K562 (cell line): ENCODE measurements at regions not wholly inside any gene's neighbourhood (a gene's known extent, or its start where the extent isn't known, plus 50 kb on each side); places are given as distances from the start of the nearest gene placed in this dataset.

Experiments used
- ATAC-seq: fragments of 200-7000 bp; cut with Tn5 transposase; 3 replicates; pipeline ENCODE4 v1.9.1; 2020; ENCODE audit warnings: moderate library complexity
- BruUV-seq: library from RNA; stranded (reverse); fragments of 400-500 nt; replicated peaks from 2 replicates; lab custom pipeline; 2021; lab: Mats Ljungman, UMichigan
- CTCF ChIA-PET: fragments of 300-600 bp; formaldehyde crosslinking; extraction: SDS; loops from one replicate; lab custom pipeline; 2021; ENCODE audit warnings: low intra/inter-chr PET ratio; lab: Yijun Ruan, JAX
- POLR2A ChIA-PET: fragments of 300-600, 350-650 bp; sonication (Branson Sonifier 250); formaldehyde crosslinking; extraction: SDS; loops from one replicate; lab custom pipeline; 2021; ENCODE audit warnings: antibody characterized with exemption, inconsistent platforms; lab: Yijun Ruan, JAX
- DNase-seq, 4 experiments: peaks; one replicate each; pipeline versions ENCODE4 v3.0.0 to v3.0.0-alpha.2; 2011 to 2018; ENCODE audit warnings: low spot score in 3 of 4, mixed read lengths in 3 of 4; ENCODE audit errors: extremely low read depth in 1 of 4
- FAIRE-seq: peaks from 2 replicates; lab custom pipeline; 2011; peaks lifted over from hg19 to GRCh38; lab: Jason Lieb, UNC
- H2AFZ ChIP-seq: 2 replicates; pipeline ENCODE4 v1.6.0; 2011; ENCODE audit warnings: low read depth, low read length, control low read depth, inconsistent platforms
- H3K27ac ChIP-seq: fragments of 200-600 bp; 3 replicates; pipeline ENCODE4 v1.8.0; 2011; ENCODE audit warnings: low read depth, mild to moderate bottlenecking, control low read depth, inconsistent platforms, low read length, moderate library complexity, mixed read lengths; ENCODE audit errors: extremely low read depth
- H3K27me3 ChIP-seq, 2 experiments: fragments of 300-600 bp in 1 of 2; 2 replicates in 1 of 2; 3 replicates in 1 of 2; pipeline versions ENCODE4 v1.6.0 to v1.8.0; 2011; ENCODE audit warnings: inconsistent platforms in 2 of 2, low read length in 2 of 2, mild to moderate bottlenecking in 1 of 2, mixed read lengths in 1 of 2, moderate library complexity in 1 of 2; ENCODE audit not compliant: control insufficient read depth in 2 of 2, insufficient read depth in 2 of 2
- H3K36me3 ChIP-seq: fragments of 300-600 bp; 3 replicates; pipeline ENCODE4 v1.8.0; 2011; ENCODE audit warnings: mild to moderate bottlenecking, low read length, inconsistent platforms; ENCODE audit not compliant: control insufficient read depth, insufficient read depth
- H3K4me1 ChIP-seq, 2 experiments: fragments of 200-600 bp in 1 of 2; replicated peaks in 1 of 2; 2 replicates in 1 of 2; 3 replicates in 1 of 2; pipeline versions ENCODE4 v1.5.1 to v1.8.0; 2011; ENCODE audit warnings: inconsistent platforms in 2 of 2, low read length in 2 of 2, mild to moderate bottlenecking in 1 of 2, mixed read lengths in 1 of 2, moderate library complexity in 1 of 2; ENCODE audit not compliant: control insufficient read depth in 2 of 2, insufficient read depth in 2 of 2
- H3K4me2 ChIP-seq: 2 replicates; pipeline ENCODE4 v1.6.1; 2011; ENCODE audit warnings: low read length, control low read depth, inconsistent platforms, mixed read lengths; ENCODE audit not compliant: insufficient read depth
- H3K4me3 ChIP-seq: fragments of 200-600 bp; sonication (generic), shearing (Covaris generic); 2 replicates; pipeline ENCODE4 v1.5.1; 2016; ENCODE audit warnings: control low read depth, inconsistent platforms
- H3K79me2 ChIP-seq: fragments of 200-600 bp; 3 replicates; pipeline ENCODE4 v1.8.0; 2011; ENCODE audit warnings: low read length, inconsistent platforms; ENCODE audit not compliant: control insufficient read depth, insufficient read depth
- H3K9ac ChIP-seq, 2 experiments: 2 replicates each; pipeline versions ENCODE4 v1.6.0 to v1.6.1; 2011; ENCODE audit warnings: low read depth in 2 of 2, low read length in 2 of 2, control low read depth in 1 of 2, inconsistent platforms in 1 of 2, mild to moderate bottlenecking in 1 of 2, mixed read lengths in 1 of 2; ENCODE audit not compliant: insufficient read depth in 1 of 2
- H3K9me1 ChIP-seq: one replicate; pipeline ENCODE4 v1.6.0; 2011; ENCODE audit warnings: inconsistent platforms, mild to moderate bottlenecking, low read length, moderate library complexity; ENCODE audit not compliant: control insufficient read depth, insufficient read depth
- H3K9me3 ChIP-seq: replicated peaks from 2 replicates; pipeline ENCODE4 v1.5.1; 2011; ENCODE audit warnings: low read depth, low read length, inconsistent platforms; ENCODE audit not compliant: control insufficient read depth, insufficient read depth
- H4K20me1 ChIP-seq: replicated peaks from 2 replicates; pipeline ENCODE4 v1.6.1; 2011; ENCODE audit warnings: low read length, inconsistent platforms, mixed read lengths; ENCODE audit not compliant: control insufficient read depth, insufficient read depth
- CBX8 ChIP-seq: fragments of 200-600 bp; sonication (generic); IDR thresholded peaks from 2 replicates; pipeline ENCODE4 v1.6.1; 2012; ENCODE audit warnings: borderline replicate concordance, mixed run types, low read depth, mild to moderate bottlenecking, moderate library complexity, mixed read lengths, low read length, control low read depth, inconsistent platforms; ENCODE audit not compliant: poor library complexity, severe bottlenecking; ENCODE audit errors: extremely low read depth
- CLOCK ChIP-seq: fragments of 250-450 bp; sonication (Bioruptor Pico); IDR thresholded peaks from 2 replicates; pipeline ENCODE4 v1.4.0; 2020; ENCODE audit warnings: mild to moderate bottlenecking, moderate library complexity, borderline replicate concordance
- CTCF ChIP-seq, 3 experiments: IDR thresholded peaks in 2 of 3; conservative IDR thresholded peaks in 1 of 3; 2 replicates each; pipeline ENCODE4 v1.5.1; 2011 to 2012; ENCODE audit warnings: low read length in 3 of 3, mild to moderate bottlenecking in 3 of 3, control low read depth in 2 of 3, improper control_type of control experiment in 1 of 3, inconsistent platforms in 1 of 3, low read depth in 1 of 3, mixed read lengths in 1 of 3, moderate library complexity in 1 of 3; ENCODE audit not compliant: insufficient read depth in 2 of 3
- EP300 ChIP-seq: IDR thresholded peaks from 2 replicates; pipeline ENCODE4 v1.6.1; 2012; ENCODE audit warnings: low read length, improper control_type of control experiment
- NFIX ChIP-seq: fragments of 250-450 bp; sonication (Bioruptor Pico); IDR thresholded peaks from 2 replicates; pipeline ENCODE4 v1.4.0; 2020; ENCODE audit warnings: low read depth, mild to moderate bottlenecking, moderate library complexity
- RAD21 ChIP-seq, 2 experiments: fragments of 250-450 bp in 1 of 2; fragments of 450-650 bp in 1 of 2; sonication (Bioruptor Pico) in 1 of 2; formaldehyde crosslinking in 1 of 2; IDR thresholded peaks in 1 of 2; conservative IDR thresholded peaks in 1 of 2; 2 replicates each; pipeline versions ENCODE4 v1.4.0 to v1.8.0; 2020 to 2022; ENCODE audit warnings: mild to moderate bottlenecking in 2 of 2, moderate library complexity in 1 of 2
- SPI1 ChIP-seq: IDR thresholded peaks from 2 replicates; pipeline ENCODE4 v1.6.1; 2011; ENCODE audit warnings: low read depth, low read length, control low read depth, borderline replicate concordance
- WGBS: fragments of 100-300 bp; shearing (Covaris generic); methylation state at CpG from one replicate; pipeline ENCODE4 v1.1.6; 2016; ENCODE audit warnings: low coverage, mixed read lengths; ENCODE audit not compliant: insufficient coverage; ENCODE audit errors: missing lambda C conversion rate; 5-methylcytosine and 5-hydroxymethylcytosine counted together
- in situ Hi-C: fragments of 300-500 bp; cut with MboI; formaldehyde crosslinking; loops from 4 replicates; pipeline ENCODE4 v1.15.0; 2018; ENCODE audit warnings: inconsistent platforms, mixed read lengths
- intact Hi-C: fragments of 100-400 bp; cut with micrococcal nuclease; formaldehyde crosslinking; loops from 2 replicates; pipeline ENCODE4 v1.14.2; 2022

GRCh38 chr10:80771285-80771684, 233.6 kb downstream of the SH2D4B start:
- peak overlapping the region in 1 of 2 experiments; percentile 45; a peak in 1 of 4 replicates for H3K9ac ChIP-seq
- ChIA-PET POLR2A (no interaction called here), CTCF (no interaction called here)
- intact Hi-C loops (loop anchor here (2.0 kb wide), 1 partner anchor 72 kb away; no protein-coding TSS in a partner anchor), in situ Hi-C loops (no loop called here)
- ATAC-seq, result peak; percentile 45
- no peaks in the 10 kb centered on the region for H3K27me3 ChIP-seq
- no peak overlapping the region for H3K4me2 ChIP-seq
- no peaks in the 10 kb centered on the region for H3K9me3 ChIP-seq
- no peaks in the 10 kb centered on the region for H3K36me3 ChIP-seq
- 46% methylated on average over 1 of the region's 1 CpG for WGBS
- H3K4me1 ChIP-seq, result peaks cover 19 to 52% of the 10 kb centered on the region in 2 experiments
- H3K4me3 ChIP-seq, result no peak overlapping the region
- peak overlapping the region; percentile 86 for H2AFZ ChIP-seq
- no peaks in the 10 kb centered on the region for H3K9me1 ChIP-seq
- H4K20me1 ChIP-seq, result no peaks in the 10 kb centered on the region
- H3K27ac ChIP-seq, result peak overlapping the region; percentile 74
- no TSS peak for BruUV-seq
- DNase-seq, result no peak
- TF ChIP-seq SPI1, result 0 out of 2 replicates have a peak, but pooled peaks have one; percentile 8
- no peak for TF ChIP-seq CLOCK (CRISPR knock-in tag)
- peak; percentile 3 to 30 (median 17); a peak in 1 of 6 replicates for TF ChIP-seq CTCF (IDR thresholded peaks at IDR 0.05 in 2 of 3, conservative IDR thresholded peaks at IDR 0.05 in 1 of 3; ENCODE audit: insufficient read depth in 2 of 3, low read depth in 1 of 3, low read length in 3 of 3)
- TF ChIP-seq CBX8, result no peak
- no peak for TF ChIP-seq EP300
- TF ChIP-seq NFIX (CRISPR knock-in tag), result no peak
- TF ChIP-seq RAD21 (CRISPR knock-in tag; conservative IDR thresholded peaks at IDR 0.05 in 1 of 2, IDR thresholded peaks at IDR 0.05 in 1 of 2), result 0 out of 4 replicates have a peak, but pooled peaks of 1 of the 2 experiments have one; percentile 6
- FAIRE-seq, result no peak
- H3K79me2 ChIP-seq, result no peaks in the 10 kb centered on the region
